Activated B cell treated with CpG ODN at 0.5 μM for 24 hours (primary cell): ENCODE measurements at regions not wholly inside any gene's neighbourhood (a gene's known extent, or its start where the extent isn't known, plus 50 kb on each side); places are given as distances from the start of the nearest gene placed in this dataset.

Experiments
- ATAC-seq: fragments of 200-7000 bp; cut with Tn5 transposase; one replicate; pipeline ENCODE4 v1.10.0; 2021; ENCODE audit warnings: low read depth, mild to moderate bottlenecking, moderate library complexity
- CTCF ChIA-PET: fragments of 350-600 bp; sonication (Branson Sonifier 250); formaldehyde crosslinking; loops from one replicate; lab custom pipeline; 2021; ENCODE audit warnings: antibody characterized with exemption; lab: Charles Lee
- POLR2A ChIA-PET: fragments of 350-600 bp; sonication (Branson Sonifier 250); formaldehyde crosslinking; loops from one replicate; lab custom pipeline; 2021; ENCODE audit warnings: antibody characterized with exemption; lab: Charles Lee
- DNase-seq: peaks from one replicate; pipeline ENCODE4 v3.0.0; 2022
- H3K27ac Mint-ChIP-seq: one replicate; pipeline ENCODE4 v1.8.0; 2020; ENCODE audit warnings: mixed read lengths
- H3K27me3 Mint-ChIP-seq: one replicate; pipeline ENCODE4 v1.8.0; 2021; ENCODE audit warnings: mixed read lengths
- H3K36me3 Mint-ChIP-seq: one replicate; pipeline ENCODE4 v1.8.0; 2021; ENCODE audit warnings: low read depth, mixed read lengths
- H3K4me1 Mint-ChIP-seq: one replicate; pipeline ENCODE4 v1.8.0; 2021; ENCODE audit warnings: mixed read lengths
- H3K4me3 Mint-ChIP-seq: one replicate; pipeline ENCODE4 v1.8.0; 2020; ENCODE audit warnings: mild to moderate bottlenecking, mixed read lengths
- H3K9me3 Mint-ChIP-seq: one replicate; pipeline ENCODE4 v1.8.0; 2020; ENCODE audit warnings: mixed read lengths
- intact Hi-C: fragments of 100-400 bp; cut with micrococcal nuclease; formaldehyde crosslinking; loops from one replicate; pipeline ENCODE4 v1.15.1; 2024
- TF ChIP-seq, protein P1 (sequence below): fragments of 200-600 bp; IDR thresholded peaks from one replicate; pipeline ENCODE4 v1.8.0; 2022; ENCODE audit warnings: antibody characterized with exemption, mild to moderate bottlenecking

- TF ChIP-seq, protein P1, sequence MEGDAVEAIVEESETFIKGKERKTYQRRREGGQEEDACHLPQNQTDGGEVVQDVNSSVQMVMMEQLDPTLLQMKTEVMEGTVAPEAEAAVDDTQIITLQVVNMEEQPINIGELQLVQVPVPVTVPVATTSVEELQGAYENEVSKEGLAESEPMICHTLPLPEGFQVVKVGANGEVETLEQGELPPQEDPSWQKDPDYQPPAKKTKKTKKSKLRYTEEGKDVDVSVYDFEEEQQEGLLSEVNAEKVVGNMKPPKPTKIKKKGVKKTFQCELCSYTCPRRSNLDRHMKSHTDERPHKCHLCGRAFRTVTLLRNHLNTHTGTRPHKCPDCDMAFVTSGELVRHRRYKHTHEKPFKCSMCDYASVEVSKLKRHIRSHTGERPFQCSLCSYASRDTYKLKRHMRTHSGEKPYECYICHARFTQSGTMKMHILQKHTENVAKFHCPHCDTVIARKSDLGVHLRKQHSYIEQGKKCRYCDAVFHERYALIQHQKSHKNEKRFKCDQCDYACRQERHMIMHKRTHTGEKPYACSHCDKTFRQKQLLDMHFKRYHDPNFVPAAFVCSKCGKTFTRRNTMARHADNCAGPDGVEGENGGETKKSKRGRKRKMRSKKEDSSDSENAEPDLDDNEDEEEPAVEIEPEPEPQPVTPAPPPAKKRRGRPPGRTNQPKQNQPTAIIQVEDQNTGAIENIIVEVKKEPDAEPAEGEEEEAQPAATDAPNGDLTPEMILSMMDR, result no peak
- Mint-ChIP-seq H3K4me3 (no peak overlapping the region), H3K4me1 (no peaks in the 10 kb centered on the region), H3K9me3 (peaks cover 16% of the 10 kb centered on the region), H3K27ac (no peak overlapping the region), H3K27me3 (peaks cover 2% of the 10 kb centered on the region), H3K36me3 (no peaks in the 10 kb centered on the region)
- no peak for DNase-seq
- intact Hi-C loops, result no loop called here
- CTCF ChIA-PET, result no interaction called here
- POLR2A ChIA-PET, result no interaction called here
- no peak for ATAC-seq
These were observed 137.6 kb upstream of the CMC1 start for GRCh38 chr3:28103861-28104260.

DNA sequence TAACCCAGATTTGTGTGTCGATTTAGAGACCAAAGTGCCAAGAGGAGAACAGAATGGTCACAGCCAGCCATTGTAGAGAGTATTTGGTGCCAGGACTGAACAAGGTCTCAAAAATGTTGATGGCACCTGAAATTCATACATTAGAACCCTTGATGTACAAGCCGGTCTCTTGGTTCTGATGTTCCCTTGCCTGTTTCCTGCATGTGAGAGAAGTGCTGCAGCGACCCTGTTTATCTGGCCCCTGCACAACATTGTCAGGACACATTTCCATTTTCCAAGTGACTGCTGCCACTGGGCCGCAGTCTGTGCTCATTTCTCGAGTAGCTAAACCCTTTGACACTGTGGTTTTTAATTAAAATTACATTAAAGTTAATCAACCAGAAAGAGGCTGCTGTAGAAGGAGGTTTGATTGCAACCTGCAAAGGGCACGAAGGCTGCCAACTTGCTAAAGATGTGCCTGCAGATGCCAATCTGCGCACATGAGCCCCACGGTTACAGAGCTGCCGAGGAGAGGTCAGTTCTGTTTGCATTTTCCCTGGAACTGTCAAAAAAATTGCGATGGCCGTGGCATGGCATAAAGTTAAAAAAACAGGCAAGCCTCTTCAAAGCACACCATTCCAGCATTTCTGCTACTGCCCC is 136.4 kb upstream of the CMC1 start:
- intact Hi-C loops, result no loop called here
- no peak for DNase-seq
- peaks cover 6% of the 10 kb centered on the region for H3K9me3 Mint-ChIP-seq
- H3K27me3 Mint-ChIP-seq, result peaks cover 2% of the 10 kb centered on the region
- ChIA-PET POLR2A (no interaction called here), CTCF (no interaction called here)
- no peaks in the 10 kb centered on the region for H3K36me3 Mint-ChIP-seq
- no peak overlapping the region for H3K4me3 Mint-ChIP-seq
- H3K27ac Mint-ChIP-seq, result no peak overlapping the region
- H3K4me1 Mint-ChIP-seq, result no peaks in the 10 kb centered on the region
- no peak for ATAC-seq
- TF ChIP-seq, protein P1, result no peak

DNA sequence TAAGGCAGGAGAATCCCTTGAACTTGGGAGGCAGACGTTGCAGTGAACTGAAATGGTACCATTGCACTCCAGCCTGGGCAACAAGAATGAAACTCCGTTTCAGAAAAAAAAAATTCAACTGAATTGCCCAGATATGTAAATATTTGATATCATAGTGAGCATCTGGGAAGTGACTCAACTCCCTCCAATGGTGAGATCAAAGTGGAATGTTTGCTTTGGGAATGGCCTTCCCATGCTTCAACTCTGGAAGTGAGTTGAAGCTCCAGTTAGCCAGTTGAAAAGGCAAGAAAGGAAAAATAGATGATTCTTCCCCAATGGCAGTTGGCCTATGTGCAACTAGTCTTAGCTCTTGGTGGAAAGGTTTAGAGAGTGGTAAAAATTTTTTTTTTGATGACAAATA is 131.6 kb upstream of the CMC1 start:
- CTCF ChIA-PET, result no interaction called here
- Mint-ChIP-seq H3K27ac (no peak overlapping the region), H3K36me3 (no peaks in the 10 kb centered on the region)

GRCh38 chr3:28110869-28111268 is 130.6 kb upstream of the CMC1 start:
- TF ChIP-seq, protein P1, result no peak
- ATAC-seq (no peak), DNase-seq (no peak)
- intact Hi-C loops, result no loop called here
- no peaks in the 10 kb centered on the region for H3K9me3 Mint-ChIP-seq
- H3K36me3 Mint-ChIP-seq, result no peaks in the 10 kb centered on the region
- CTCF ChIA-PET, result no interaction called here
- POLR2A ChIA-PET, result no interaction called here
- H3K4me1 Mint-ChIP-seq, result no peaks in the 10 kb centered on the region
- no peak overlapping the region for H3K27ac Mint-ChIP-seq
- H3K27me3 Mint-ChIP-seq, result no peaks in the 10 kb centered on the region
- no peak overlapping the region for H3K4me3 Mint-ChIP-seq

More for the DNA sequence above, 131.6 kb upstream of the CMC1 start:
- Mint-ChIP-seq H3K4me1 (no peaks in the 10 kb centered on the region), H3K4me3 (no peak overlapping the region), H3K27me3 (no peaks in the 10 kb centered on the region), H3K9me3 (no peaks in the 10 kb centered on the region)
- ATAC-seq, result no peak
- intact Hi-C loops, result no loop called here
- DNase-seq, result no peak
- TF ChIP-seq, protein P1, result no peak
- POLR2A ChIA-PET, result no interaction called here

- DNase-seq (no peak), ATAC-seq (no peak)
- no peaks in the 10 kb centered on the region for H3K27me3 Mint-ChIP-seq
- H3K9me3 Mint-ChIP-seq, result no peaks in the 10 kb centered on the region
- no peaks in the 10 kb centered on the region for H3K4me1 Mint-ChIP-seq
- no peak overlapping the region for H3K4me3 Mint-ChIP-seq
- ChIA-PET POLR2A (no interaction called here), CTCF (no interaction called here)
- TF ChIP-seq, protein P1, result no peak
- H3K27ac Mint-ChIP-seq, result no peak overlapping the region
- intact Hi-C loops, result no loop called here
- no peaks in the 10 kb centered on the region for H3K36me3 Mint-ChIP-seq
These were observed 126.5 kb upstream of the CMC1 start for GRCh38 chr3:28114893-28115292.
